ENCODE measurements at regions not wholly inside any gene's neighbourhood (a gene's known extent, or its start where the extent isn't known, plus 50 kb on each side); places are given as distances from the start of the nearest gene placed in this dataset.

DNA sequence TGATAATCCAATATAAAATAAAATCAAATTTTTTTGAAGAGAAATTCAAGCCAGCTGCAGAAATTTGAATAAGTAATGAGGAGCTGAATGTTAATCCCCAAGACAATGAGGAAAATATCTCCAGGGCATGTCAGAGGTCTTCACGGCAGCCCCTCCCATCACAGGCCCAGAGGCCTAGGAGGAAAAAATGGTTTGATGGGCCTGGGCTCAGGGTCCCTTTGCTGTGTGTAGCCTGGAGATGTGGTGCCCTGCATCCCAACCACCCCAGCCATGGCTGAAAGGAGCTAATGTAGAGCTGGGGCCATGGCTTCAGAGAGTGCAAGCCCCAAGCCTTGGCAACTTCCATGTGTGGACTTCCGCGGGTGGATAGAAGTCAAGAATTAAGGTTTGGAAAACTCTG is 618.3 kb downstream of the TAF11L14 start:
- DNase-seq, result no peak

DNA sequence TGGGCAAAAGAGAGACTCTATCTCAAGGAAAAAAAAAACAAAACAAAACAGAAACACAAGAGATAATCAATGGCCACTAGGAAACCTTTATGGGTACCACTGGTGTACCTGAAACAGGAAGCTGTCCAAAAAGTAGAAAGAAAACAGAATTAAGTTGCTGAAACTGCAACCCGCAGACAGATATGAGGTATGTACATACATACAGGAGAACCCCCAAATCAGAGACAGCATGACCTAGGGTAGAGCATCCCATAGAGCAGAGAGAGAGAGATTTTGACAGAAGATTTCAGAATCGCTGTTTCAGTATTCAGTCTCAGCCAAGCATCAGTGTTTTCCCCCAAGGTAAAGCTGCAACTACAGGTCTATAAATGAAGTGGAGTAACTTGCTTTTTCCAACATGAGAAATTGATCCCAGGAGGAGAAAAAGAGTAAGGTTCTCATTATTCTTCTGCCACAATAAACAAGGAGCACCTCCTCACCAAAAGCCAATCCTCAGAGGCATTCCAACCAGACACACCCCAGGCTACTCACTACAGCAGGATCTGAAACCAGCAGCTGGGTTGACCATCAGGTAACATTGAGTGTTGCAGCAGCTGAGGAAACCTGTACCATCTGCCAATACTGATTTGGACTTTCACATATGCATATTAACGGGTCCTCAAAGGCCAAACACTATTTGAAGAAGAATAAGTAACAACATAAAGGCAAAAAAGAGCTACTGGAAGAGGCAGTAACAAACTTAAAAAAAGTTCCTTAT is 630.0 kb downstream of the TAF11L14 start:
- no peak for DNase-seq

- no peak for DNase-seq
Observed at GRCh38 chr5:18270635-18271338, 636.5 kb downstream of the TAF11L14 start.

DNA sequence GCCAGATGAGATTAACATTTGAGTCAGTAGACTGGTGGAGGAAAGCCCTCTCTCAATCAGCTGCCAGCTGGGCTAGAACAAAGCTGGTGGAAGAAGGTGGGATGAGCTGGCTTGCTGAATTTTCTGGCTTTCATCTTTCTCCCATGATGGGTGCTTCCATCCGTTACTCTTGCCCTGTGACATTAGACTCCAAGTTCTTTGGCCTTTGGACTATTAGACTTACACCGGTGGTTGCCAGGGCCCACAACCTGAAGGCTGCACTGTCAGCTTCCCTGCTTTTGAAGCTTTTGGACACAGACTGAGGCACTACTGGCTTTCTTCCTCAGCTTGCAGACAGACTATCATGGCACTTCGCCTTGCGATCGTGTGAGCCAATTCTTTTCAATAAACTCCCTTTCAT is 642.7 kb downstream of the TAF11L14 start:
- DNase-seq, result no peak

GRCh38 chr5:18281947-18282581 is 647.8 kb downstream of the TAF11L14 start:
- peak; percentile 2 to 70 (median 32) for DNase-seq

- no peak for DNase-seq
Observed at GRCh38 chr5:18285257-18285656, 651.0 kb downstream of the TAF11L14 start.

DNA sequence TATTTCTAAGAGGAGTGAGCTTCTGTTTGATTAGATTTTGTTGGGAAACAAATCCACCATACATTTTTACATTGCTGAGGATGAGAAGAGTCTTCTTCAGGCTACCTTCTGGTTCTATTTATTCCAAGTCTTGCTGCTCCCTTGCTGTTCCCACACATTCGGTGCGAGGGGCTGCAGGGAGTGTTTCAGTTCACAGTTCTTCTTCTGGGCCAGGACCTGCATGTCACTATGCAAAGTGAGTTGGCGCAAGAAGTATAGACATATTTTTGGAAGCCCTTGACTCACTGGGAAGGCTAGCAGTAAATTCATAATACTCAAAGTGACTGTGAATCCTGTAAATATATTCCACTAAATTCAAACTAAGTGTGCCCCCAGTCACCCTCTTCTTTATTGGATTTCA is 657.9 kb downstream of the TAF11L14 start:
- no peak for DNase-seq

DNA sequence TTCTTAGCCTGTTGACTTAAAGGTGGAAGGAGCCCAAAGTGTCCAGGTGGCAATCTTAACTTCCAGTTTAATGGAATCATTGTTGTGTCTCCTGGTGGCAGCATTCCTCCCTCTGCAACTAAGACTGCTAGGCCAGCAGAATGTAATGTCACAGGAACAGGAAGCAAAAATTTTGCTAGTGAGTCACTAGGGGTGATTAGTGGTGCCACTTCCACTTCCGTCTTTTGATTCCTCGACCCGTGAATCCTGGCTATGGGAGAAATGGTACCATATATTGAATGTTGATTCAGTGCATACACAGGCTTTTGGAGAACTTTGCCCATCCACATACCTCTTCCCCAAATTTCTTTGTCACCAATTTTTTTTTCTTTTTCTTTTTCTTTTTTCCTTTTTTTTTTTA is 661.4 kb downstream of the TAF11L14 start:
- DNase-seq, result peak; percentile 55 to 80 (median 66)

GRCh38 chr5:18299166-18299565 is 664.9 kb downstream of the TAF11L14 start:
- peak in 3 of 4 experiments; percentile 6 to 34 (median 31) for DNase-seq

DNA sequence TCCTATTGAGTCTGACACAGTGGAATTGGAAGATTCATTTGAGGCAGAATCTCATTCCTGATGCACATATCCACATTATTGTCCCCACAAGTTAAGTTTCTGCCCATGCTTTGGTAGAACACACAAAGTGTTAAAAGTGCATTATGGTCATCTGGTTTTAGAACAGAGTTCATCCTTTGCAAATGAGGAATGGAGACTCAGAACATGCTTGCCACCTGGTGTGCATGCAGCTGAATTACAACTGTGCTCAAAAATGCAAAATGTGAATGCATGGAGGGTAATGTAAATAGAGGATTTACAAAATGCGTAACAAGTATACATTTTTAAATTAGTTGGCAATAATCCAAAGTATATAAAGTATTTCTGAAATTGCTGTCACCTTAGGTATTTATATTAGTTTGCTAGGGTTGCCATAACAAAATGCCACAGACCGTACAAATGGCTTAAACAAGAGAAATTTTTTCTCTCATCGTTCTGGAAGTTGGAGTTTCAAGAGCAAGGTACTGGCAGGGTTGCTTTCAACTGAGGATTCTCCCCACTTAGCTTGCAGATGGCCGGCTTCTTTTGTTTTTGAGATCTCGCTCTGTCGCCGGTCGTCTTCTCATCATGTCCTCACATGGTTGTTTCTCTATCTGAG is 671.1 kb downstream of the TAF11L14 start:
- peak; percentile 48 to 68 (median 60) for DNase-seq

GRCh38 chr5:18311266-18311665 is 677.0 kb downstream of the TAF11L14 start:
- DNase-seq, result peak; percentile 14 to 62 (median 50)

DNA sequence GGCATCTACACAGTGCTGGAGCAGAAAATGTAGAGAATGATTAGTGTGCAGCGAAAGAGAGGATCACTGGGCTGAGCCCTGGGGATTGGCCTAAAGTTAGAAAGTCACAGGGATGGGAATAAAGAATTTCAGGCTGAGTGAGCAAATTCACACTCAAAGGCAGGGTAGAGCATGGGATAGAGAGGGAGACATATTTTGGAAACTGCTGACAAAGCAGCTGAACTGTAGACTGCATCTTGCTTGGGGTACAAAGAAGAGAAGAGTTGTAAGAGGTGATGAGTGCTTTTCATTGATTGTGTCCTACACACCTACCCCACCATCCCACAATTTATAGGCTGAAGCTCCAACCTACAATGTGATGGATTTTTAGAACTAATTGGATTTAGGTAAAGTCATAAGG is 677.8 kb downstream of the TAF11L14 start:
- no peak for DNase-seq

DNA sequence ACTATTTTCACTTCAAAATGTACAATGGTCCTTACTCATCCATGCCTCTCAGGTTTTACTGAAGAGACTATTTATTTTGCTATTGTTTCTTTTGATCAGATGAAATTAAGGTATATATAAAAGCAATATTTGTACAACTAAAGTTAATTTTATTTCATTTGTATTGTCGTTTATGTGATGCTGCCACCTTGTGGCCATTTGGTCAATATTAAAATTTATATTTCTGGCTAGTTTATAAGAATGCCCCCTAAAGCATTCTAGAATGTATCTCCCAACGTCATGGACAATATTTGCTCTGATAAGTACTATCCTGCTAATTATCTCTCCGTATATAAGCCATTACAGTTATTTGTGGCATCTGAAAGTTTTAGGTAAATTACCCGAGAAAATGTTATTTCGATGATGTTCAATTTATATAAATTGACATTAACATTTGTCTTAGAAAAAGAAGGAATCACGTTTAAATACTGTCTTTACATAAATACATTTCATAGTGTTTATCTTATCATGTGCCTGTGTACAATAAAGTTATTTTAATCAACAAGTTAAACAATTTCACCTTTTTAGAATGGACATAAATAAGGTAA is 680.0 kb downstream of the TAF11L14 start:
- peak; percentile 6 to 77 (median 51) for DNase-seq

- no peak for DNase-seq
Observed at GRCh38 chr5:18321262-18321942, 687.1 kb downstream of the TAF11L14 start.

DNA sequence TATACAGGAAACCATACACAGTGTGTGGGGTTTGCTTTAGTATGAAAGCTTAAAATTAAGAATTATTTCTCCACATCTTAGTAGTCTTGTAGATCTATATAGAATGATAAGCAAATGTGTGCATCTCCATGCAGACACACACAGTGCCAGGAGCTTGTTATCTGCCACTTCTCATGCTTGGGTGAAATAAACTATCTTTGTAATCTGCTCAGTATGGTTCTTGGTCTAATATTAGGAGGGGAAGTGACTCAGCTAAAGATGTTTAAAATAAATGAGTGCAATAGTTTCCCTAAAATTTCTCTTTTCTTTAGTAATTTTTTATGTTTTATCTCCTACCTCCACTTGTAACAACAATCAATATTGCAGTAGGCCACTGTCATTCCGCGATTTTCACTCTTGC is 689.6 kb downstream of the TAF11L14 start:
- no peak for DNase-seq

- DNase-seq, result no peak
Observed at GRCh38 chr5:18325431-18325830, 691.2 kb downstream of the TAF11L14 start.

DNA sequence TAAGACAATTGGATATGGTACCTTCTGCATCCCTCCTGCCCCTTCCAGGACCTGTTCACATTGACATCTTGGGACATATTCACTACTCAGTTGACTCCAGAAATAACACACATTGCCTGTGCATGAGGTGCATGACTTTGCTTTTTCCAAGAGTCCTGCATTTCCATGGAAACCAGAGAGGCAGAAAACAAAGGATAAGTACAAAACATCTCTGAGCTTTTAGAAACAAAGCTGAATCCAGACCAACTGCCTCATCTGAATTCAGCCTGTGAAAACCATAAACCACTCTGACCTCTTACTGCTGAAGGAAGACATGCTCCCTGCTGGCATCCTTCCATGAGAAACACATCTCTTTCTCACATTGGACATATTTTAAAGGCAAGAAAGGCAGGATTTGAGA is 695.1 kb downstream of the TAF11L14 start:
- DNase-seq, result no peak

DNA sequence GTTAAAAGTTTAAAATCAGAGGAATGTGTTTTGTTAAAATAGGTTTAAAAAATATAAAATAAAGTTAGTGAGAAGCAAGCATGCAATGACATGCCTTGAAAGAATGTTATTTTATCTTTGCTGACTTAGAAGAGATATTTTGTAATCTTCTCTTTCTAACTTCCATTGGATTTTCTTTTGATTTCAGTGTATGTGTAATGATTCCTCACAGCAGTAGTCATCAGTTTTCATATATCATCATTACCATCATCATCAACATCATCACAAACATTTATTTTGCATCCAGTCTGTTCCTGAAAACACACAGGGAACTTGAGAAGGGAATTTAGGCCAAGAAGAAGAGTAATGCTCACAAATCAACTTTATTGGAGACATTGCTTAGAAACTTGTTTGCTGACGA is 699.6 kb downstream of the TAF11L14 start:
- no peak for DNase-seq

DNA sequence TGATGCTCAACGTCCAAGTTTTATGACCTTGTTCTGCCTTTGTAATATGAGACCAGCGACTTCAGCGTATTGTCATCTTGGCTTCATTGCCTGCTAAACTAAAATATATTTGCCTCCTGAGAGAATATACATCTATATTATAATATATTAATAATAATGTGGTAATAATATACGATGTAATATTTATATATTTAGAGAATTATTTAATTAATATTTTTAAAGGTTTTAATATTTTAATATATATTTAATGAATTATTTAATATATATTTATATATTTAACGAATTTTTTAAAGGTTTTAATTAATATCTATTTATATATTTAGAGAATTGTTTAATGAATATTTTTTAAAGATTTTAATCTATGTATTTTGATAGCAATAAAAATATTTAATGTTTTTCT is 700.7 kb downstream of the TAF11L14 start:
- DNase-seq, result no peak

GRCh38 chr5:18354828-18355227 is 720.6 kb downstream of the TAF11L14 start:
- DNase-seq, result no peak

- DNase-seq, result no peak
Observed at GRCh38 chr5:18357486-18357885, 723.2 kb downstream of the TAF11L14 start.

- no peak for DNase-seq
Observed at GRCh38 chr5:18366234-18366633, 732.0 kb downstream of the TAF11L14 start.
